ENCODE measurements at regions not wholly inside any gene's neighbourhood (a gene's known extent, or its start where the extent isn't known, plus 50 kb on each side); places are given as distances from the start of the nearest gene placed in this dataset.

DNA sequence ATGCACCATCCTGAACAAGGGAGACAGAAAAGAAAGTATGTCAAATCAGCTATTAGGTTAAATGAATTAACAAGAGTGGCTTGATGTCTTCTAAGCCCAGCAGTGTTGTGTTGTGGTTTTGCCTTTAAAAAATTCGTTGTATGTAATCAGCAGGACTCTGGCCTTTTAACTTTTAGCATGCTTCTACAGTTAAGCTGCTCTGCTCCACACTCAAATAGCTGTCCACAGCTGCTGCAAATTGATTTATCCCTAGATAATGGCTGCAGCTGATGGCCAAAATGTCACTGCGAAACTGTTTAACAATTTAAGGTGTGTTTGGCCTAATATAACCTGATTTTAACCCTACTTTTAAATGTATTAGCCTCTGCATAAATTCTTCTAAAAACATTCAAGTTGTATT is 85.8 kb downstream of the CXXC4 start:
- Mint-ChIP-seq H3K27ac (no peak overlapping the region), H3K4me3 (no peak overlapping the region), H3K36me3 (ENCODE audit: low read depth) (no peaks in the 10 kb centered on the region), H3K9me3 (no peaks in the 10 kb centered on the region), H3K27me3 (ENCODE audit: insufficient read depth) (no peaks in the 10 kb centered on the region), H3K4me1 (no peaks in the 10 kb centered on the region)
- H3K9me3 ChIP-seq (ENCODE audit: control insufficient read depth, low read length), result no peaks in the 10 kb centered on the region
- H3K9ac ChIP-seq (ENCODE audit: extremely low read depth, low read length, poor library complexity, severe bottlenecking), result no peak overlapping the region
- H3K4me3 ChIP-seq (ENCODE audit: low read length), result no peak overlapping the region
- DNase-seq, result no peak
- H3K4me1 ChIP-seq (ENCODE audit: control insufficient read depth, insufficient read depth, low read length), result no peaks in the 10 kb centered on the region
- WGBS, 2 experiments (ENCODE audit: insufficient coverage in 1 of 2, insufficient read length in 1 of 2), result 56 to 79% methylated on average over 1 to 2 of the region's 2 CpGs
- H3K27me3 ChIP-seq (ENCODE audit: control insufficient read depth, insufficient read depth, low read length, poor library complexity, severe bottlenecking), result no peaks in the 10 kb centered on the region
- no peaks in the 10 kb centered on the region for H3K36me3 ChIP-seq (ENCODE audit: control insufficient read depth, insufficient read depth, low read length)
- TF ChIP-seq, protein P1, sequence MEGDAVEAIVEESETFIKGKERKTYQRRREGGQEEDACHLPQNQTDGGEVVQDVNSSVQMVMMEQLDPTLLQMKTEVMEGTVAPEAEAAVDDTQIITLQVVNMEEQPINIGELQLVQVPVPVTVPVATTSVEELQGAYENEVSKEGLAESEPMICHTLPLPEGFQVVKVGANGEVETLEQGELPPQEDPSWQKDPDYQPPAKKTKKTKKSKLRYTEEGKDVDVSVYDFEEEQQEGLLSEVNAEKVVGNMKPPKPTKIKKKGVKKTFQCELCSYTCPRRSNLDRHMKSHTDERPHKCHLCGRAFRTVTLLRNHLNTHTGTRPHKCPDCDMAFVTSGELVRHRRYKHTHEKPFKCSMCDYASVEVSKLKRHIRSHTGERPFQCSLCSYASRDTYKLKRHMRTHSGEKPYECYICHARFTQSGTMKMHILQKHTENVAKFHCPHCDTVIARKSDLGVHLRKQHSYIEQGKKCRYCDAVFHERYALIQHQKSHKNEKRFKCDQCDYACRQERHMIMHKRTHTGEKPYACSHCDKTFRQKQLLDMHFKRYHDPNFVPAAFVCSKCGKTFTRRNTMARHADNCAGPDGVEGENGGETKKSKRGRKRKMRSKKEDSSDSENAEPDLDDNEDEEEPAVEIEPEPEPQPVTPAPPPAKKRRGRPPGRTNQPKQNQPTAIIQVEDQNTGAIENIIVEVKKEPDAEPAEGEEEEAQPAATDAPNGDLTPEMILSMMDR (conservative IDR thresholded peaks at IDR 0.05), result no peak
- H3K27ac ChIP-seq (ENCODE audit: low read depth, low read length), result peak overlapping the region; percentile 33

DNA sequence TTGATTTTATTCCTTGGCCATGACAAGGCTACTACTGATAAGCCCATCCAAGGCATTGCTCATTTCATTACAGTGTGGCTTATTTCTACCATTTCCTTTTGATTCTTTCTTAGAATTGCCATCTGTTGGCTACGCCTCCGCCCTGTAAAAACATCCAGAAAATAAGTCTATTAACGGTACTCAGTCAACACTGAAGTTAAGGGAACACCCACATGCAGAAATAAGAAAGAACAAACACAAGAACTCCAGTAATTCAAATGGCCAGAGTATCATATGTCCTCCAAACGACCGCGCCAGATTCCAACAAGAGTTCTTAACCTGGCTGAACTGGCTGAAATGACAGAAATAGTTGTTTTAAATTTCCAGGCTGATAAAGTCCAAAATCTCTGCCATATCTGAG is 90.3 kb downstream of the CXXC4 start:
- no peaks in the 10 kb centered on the region for H3K9me3 ChIP-seq (ENCODE audit: control insufficient read depth, low read length)
- no peaks in the 10 kb centered on the region for H3K4me1 Mint-ChIP-seq
- DNase-seq, result no peak
- H3K9ac ChIP-seq (ENCODE audit: extremely low read depth, low read length, poor library complexity, severe bottlenecking), result no peak overlapping the region
- no peaks in the 10 kb centered on the region for H3K27me3 ChIP-seq (ENCODE audit: control insufficient read depth, insufficient read depth, low read length, poor library complexity, severe bottlenecking)
- no peak overlapping the region for H3K27ac ChIP-seq (ENCODE audit: low read depth, low read length)
- H3K9me3 Mint-ChIP-seq, result peaks cover 2% of the 10 kb centered on the region
- no peak overlapping the region for H3K4me3 Mint-ChIP-seq
- H3K27ac Mint-ChIP-seq, result no peak overlapping the region
- no peaks in the 10 kb centered on the region for H3K36me3 Mint-ChIP-seq (ENCODE audit: low read depth)
- no peaks in the 10 kb centered on the region for H3K36me3 ChIP-seq (ENCODE audit: control insufficient read depth, insufficient read depth, low read length)
- no peaks in the 10 kb centered on the region for H3K4me1 ChIP-seq (ENCODE audit: control insufficient read depth, insufficient read depth, low read length)
- WGBS, 2 experiments (ENCODE audit: insufficient coverage in 1 of 2, insufficient read length in 1 of 2), result 84 to 100% methylated on average over 1 to 6 of the region's 6 CpGs
- no peaks in the 10 kb centered on the region for H3K27me3 Mint-ChIP-seq (ENCODE audit: insufficient read depth)
- no peak overlapping the region for H3K4me3 ChIP-seq (ENCODE audit: low read length)
- TF ChIP-seq, protein P1 (conservative IDR thresholded peaks at IDR 0.05), result no peak

DNA sequence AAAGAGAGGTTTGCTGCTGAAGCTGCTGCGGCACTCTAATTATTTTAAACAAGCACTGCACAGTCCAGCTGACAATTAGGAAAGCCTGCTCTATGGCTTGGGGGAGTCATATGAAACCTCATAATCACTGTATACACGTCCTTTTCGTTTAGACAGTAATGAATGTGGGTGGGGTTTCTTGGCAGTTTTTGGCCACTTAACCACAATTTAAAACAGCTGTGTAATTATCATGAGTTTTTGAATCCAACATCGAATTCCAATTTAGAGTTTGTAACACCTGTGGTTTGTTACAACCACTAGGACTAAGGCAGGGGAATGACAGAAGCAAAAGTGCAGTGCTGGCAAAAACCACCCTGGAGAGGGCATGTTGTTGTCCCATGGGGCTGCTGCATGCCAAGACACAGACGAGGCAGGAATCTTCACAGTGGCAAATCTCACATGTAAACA is 99.5 kb downstream of the CXXC4 start:
- H3K27ac Mint-ChIP-seq, result no peak overlapping the region
- no peak overlapping the region for H3K4me3 Mint-ChIP-seq
- Histone ChIP-seq H3K4me1 (ENCODE audit: control insufficient read depth, insufficient read depth, low read length) (no peaks in the 10 kb centered on the region), H3K27ac (ENCODE audit: low read depth, low read length) (no peak overlapping the region), H3K27me3 (ENCODE audit: control insufficient read depth, insufficient read depth, low read length, poor library complexity, severe bottlenecking) (no peaks in the 10 kb centered on the region), H3K4me3 (ENCODE audit: low read length) (no peak overlapping the region), H3K9me3 (ENCODE audit: control insufficient read depth, low read length) (no peaks in the 10 kb centered on the region), H3K36me3 (ENCODE audit: control insufficient read depth, insufficient read depth, low read length) (no peaks in the 10 kb centered on the region), H3K9ac (ENCODE audit: extremely low read depth, low read length, poor library complexity, severe bottlenecking) (no peak overlapping the region)
- no peaks in the 10 kb centered on the region for H3K27me3 Mint-ChIP-seq (ENCODE audit: insufficient read depth)
- H3K36me3 Mint-ChIP-seq (ENCODE audit: low read depth), result no peaks in the 10 kb centered on the region
- peak; percentile 45 for DNase-seq
- TF ChIP-seq, protein P1 (conservative IDR thresholded peaks at IDR 0.05), result no peak
- no peaks in the 10 kb centered on the region for H3K9me3 Mint-ChIP-seq
- 89% methylated on average over 3 of the region's 5 CpGs; no CpG with 5 or more reads in 1 of the 2 experiments for WGBS, 2 experiments (ENCODE audit: insufficient coverage in 1 of 2, insufficient read length in 1 of 2)
- H3K4me1 Mint-ChIP-seq, result no peaks in the 10 kb centered on the region
